ENCODE measurements at regions not wholly inside any gene's neighbourhood (a gene's known extent, or its start where the extent isn't known, plus 50 kb on each side); places are given as distances from the start of the nearest gene placed in this dataset.

DNA sequence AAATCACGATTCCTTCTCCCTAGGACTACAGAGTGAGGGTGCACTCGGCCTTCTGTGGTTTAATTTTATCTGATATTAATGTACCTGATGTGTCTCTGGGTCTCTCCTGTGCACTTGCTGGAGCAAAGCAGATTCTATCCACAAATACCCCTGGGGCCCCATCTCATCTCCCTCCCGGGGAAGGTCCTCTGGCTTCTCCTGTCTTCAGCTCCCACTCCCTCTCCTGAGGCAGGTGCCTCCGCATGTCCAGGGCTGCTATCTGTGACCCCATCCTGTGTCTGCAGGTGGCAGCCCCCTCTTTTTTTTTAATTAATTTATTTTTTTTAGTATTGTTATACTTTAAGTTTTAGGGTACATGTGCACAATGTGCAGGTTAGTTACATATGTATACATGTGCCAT, 558.7 kb downstream of the BRD1 start (continued):
- TF ChIP-seq ZNF114 (CRISPR knock-in tag; IDR thresholded peaks at IDR 0.05) (no peak), EZH2 (IDR thresholded peaks at IDR 0.05; ENCODE audit: low read depth, unreplicated experiment) (no peak), EZH2phosphoT487 (IDR thresholded peaks at IDR 0.05; ENCODE audit: unreplicated experiment) (no peak), NANOG (IDR thresholded peaks at IDR 0.05; ENCODE audit: borderline replicate concordance) (no peak), JUNB (IDR thresholded peaks at IDR 0.05; ENCODE audit: unreplicated experiment) (no peak), REST (IDR thresholded peaks at IDR 0.05; ENCODE audit: unreplicated experiment) (no peak), CREB1 (CRISPR knock-in tag; IDR thresholded peaks at IDR 0.05; ENCODE audit: low read depth) (no peak), STAT1 (IDR thresholded peaks at IDR 0.05; ENCODE audit: unreplicated experiment) (no peak)
- TF ChIP-seq, protein P1, sequence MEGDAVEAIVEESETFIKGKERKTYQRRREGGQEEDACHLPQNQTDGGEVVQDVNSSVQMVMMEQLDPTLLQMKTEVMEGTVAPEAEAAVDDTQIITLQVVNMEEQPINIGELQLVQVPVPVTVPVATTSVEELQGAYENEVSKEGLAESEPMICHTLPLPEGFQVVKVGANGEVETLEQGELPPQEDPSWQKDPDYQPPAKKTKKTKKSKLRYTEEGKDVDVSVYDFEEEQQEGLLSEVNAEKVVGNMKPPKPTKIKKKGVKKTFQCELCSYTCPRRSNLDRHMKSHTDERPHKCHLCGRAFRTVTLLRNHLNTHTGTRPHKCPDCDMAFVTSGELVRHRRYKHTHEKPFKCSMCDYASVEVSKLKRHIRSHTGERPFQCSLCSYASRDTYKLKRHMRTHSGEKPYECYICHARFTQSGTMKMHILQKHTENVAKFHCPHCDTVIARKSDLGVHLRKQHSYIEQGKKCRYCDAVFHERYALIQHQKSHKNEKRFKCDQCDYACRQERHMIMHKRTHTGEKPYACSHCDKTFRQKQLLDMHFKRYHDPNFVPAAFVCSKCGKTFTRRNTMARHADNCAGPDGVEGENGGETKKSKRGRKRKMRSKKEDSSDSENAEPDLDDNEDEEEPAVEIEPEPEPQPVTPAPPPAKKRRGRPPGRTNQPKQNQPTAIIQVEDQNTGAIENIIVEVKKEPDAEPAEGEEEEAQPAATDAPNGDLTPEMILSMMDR (conservative IDR thresholded peaks at IDR 0.05; ENCODE audit: low read depth in 2 of 2), result no peak

DNA sequence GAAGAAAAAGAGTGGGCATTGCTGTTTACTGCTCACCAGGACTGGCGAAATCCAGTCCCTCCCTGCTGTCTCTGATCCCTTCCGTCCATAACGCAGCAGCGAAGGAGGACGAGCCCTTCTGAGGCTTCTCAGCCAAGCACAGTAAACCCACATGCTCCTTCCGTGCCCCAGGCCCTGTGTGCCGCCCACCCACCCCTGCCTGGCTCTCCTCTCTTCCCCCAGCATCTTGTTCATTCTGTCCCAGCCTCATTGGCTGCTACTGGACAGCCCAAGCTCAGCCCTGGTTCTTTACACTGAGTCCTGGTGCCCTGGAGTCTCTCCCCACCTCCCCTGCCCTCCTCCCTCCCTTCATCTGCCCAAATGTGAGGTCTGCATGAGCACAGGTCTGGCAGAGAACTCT, 559.7 kb downstream of the BRD1 start:
- no peak overlapping the region for H2AFZ ChIP-seq
- no peaks in the 10 kb centered on the region for H3K27me3 ChIP-seq (ENCODE audit: insufficient read depth)
- Mint-ChIP-seq H3K27ac (no peak overlapping the region), H3K4me1 (peaks cover 38% of the 10 kb centered on the region), H3K9me3 (peaks cover 12% of the 10 kb centered on the region), H3K36me3 (ENCODE audit: low read depth) (peaks cover 10% of the 10 kb centered on the region), H3K27me3 (ENCODE audit: insufficient read depth, low read depth, poor library complexity) (peaks cover 30% of the 10 kb centered on the region), H3K4me3 (no peak overlapping the region; the same call in 2 of the 3 replicates)
- no peak overlapping the region for H3K4me3 ChIP-seq
- no peak for DNase-seq (ENCODE audit: low spot score)
- H3K79me2 ChIP-seq (replicated peaks; ENCODE audit: insufficient read depth), result no peaks in the 10 kb centered on the region
- no peaks in the 10 kb centered on the region for H3K4me1 ChIP-seq (ENCODE audit: insufficient read depth)
- no peaks in the 10 kb centered on the region; the same call in 1 of the 2 replicates for H3K36me3 ChIP-seq (ENCODE audit: insufficient read depth)
- no peaks in the 10 kb centered on the region for H3K9me2 ChIP-seq (ENCODE audit: insufficient read depth)
- no peak overlapping the region for H3K27ac ChIP-seq (ENCODE audit: low read depth)
- no peak for ATAC-seq
- H3F3A ChIP-seq (replicated peaks; ENCODE audit: low read depth), result no peaks in the 10 kb centered on the region
- H4K20me1 ChIP-seq (replicated peaks; ENCODE audit: insufficient read depth), result no peaks in the 10 kb centered on the region
- H3K4me2 ChIP-seq, result no peak overlapping the region
- TF ChIP-seq EZH2phosphoT487 (IDR thresholded peaks at IDR 0.05; ENCODE audit: unreplicated experiment), result no peak
- no peak for TF ChIP-seq ZNF462 (CRISPR knock-in tag; IDR thresholded peaks at IDR 0.05)
- TF ChIP-seq, protein P2, sequence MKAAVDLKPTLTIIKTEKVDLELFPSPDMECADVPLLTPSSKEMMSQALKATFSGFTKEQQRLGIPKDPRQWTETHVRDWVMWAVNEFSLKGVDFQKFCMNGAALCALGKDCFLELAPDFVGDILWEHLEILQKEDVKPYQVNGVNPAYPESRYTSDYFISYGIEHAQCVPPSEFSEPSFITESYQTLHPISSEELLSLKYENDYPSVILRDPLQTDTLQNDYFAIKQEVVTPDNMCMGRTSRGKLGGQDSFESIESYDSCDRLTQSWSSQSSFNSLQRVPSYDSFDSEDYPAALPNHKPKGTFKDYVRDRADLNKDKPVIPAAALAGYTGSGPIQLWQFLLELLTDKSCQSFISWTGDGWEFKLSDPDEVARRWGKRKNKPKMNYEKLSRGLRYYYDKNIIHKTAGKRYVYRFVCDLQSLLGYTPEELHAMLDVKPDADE (IDR thresholded peaks at IDR 0.05), result no peak
- TF ChIP-seq NANOG (IDR thresholded peaks at IDR 0.05; ENCODE audit: borderline replicate concordance), result no peak
- no peak for TF ChIP-seq ZNF114 (CRISPR knock-in tag; IDR thresholded peaks at IDR 0.05)

Measured in GM23338 (cell line).